GM06990 (cell line): ENCODE measurements at regions not wholly inside any gene's neighbourhood (a gene's known extent, or its start where the extent isn't known, plus 50 kb on each side); places are given as distances from the start of the nearest gene placed in this dataset.

Experiments used
- DNase-seq: peaks from one replicate; pipeline ENCODE4 v3.0.0-alpha.2; 2011; ENCODE audit not compliant: insufficient read length; ENCODE audit errors: extremely low read depth
- H3K27me3 ChIP-seq: replicated peaks from 2 replicates; pipeline ENCODE4 v1.6.0; 2011; ENCODE audit warnings: low read length; ENCODE audit not compliant: control insufficient read depth, insufficient read depth
- H3K36me3 ChIP-seq: 2 replicates; pipeline ENCODE4 v1.5.1; 2011; ENCODE audit warnings: low read length; ENCODE audit not compliant: control insufficient read depth, insufficient read depth
- H3K4me3 ChIP-seq: replicated peaks from 2 replicates; pipeline ENCODE4 v1.5.1; 2011; ENCODE audit warnings: low read depth, mild to moderate bottlenecking, control low read depth, low read length
- TF ChIP-seq, protein P1 (sequence below): IDR thresholded peaks from 2 replicates; pipeline ENCODE4 v1.5.1; 2011; ENCODE audit warnings: low read length, control low read depth, mild to moderate bottlenecking, inconsistent platforms; ENCODE audit not compliant: insufficient read depth, poor library complexity, severe bottlenecking

DNA sequence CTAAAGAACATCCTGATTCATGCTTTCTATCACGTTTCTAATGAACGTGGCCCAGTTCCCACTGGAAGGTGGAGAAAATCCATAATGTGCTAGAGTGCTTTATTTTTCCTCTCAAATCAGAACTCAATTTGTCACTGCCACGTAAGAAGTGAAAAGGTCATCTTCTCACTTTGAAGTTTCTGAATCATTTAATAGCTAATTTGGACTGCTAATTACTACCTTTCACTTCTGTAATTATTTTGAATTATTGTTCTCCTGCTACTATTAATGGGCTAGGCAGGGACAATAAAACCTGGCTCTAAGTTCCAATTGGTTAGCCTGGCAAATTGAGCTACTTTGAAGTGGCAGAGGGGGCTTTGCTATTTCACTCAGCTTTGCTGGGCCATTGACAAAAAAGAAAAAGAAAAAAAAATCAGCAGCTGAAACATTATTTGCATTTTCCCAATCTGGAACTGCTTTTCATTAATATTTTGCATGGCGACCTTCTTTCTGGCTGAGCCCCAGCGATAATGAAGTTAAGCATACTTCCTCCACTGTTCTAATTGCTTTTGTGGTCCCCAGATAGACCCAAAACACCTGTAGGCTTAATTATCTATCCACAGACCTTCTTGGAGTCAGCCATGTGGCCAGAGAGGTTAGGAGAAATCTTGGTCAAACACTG lies 264.2 kb downstream of the SEC23IP start:
- Histone ChIP-seq H3K4me3 (no peak overlapping the region), H3K27me3 (no peaks in the 10 kb centered on the region), H3K36me3 (no peaks in the 10 kb centered on the region)
- DNase-seq, result peak; percentile 26
- TF ChIP-seq, protein P1, sequence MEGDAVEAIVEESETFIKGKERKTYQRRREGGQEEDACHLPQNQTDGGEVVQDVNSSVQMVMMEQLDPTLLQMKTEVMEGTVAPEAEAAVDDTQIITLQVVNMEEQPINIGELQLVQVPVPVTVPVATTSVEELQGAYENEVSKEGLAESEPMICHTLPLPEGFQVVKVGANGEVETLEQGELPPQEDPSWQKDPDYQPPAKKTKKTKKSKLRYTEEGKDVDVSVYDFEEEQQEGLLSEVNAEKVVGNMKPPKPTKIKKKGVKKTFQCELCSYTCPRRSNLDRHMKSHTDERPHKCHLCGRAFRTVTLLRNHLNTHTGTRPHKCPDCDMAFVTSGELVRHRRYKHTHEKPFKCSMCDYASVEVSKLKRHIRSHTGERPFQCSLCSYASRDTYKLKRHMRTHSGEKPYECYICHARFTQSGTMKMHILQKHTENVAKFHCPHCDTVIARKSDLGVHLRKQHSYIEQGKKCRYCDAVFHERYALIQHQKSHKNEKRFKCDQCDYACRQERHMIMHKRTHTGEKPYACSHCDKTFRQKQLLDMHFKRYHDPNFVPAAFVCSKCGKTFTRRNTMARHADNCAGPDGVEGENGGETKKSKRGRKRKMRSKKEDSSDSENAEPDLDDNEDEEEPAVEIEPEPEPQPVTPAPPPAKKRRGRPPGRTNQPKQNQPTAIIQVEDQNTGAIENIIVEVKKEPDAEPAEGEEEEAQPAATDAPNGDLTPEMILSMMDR, result no peak

DNA sequence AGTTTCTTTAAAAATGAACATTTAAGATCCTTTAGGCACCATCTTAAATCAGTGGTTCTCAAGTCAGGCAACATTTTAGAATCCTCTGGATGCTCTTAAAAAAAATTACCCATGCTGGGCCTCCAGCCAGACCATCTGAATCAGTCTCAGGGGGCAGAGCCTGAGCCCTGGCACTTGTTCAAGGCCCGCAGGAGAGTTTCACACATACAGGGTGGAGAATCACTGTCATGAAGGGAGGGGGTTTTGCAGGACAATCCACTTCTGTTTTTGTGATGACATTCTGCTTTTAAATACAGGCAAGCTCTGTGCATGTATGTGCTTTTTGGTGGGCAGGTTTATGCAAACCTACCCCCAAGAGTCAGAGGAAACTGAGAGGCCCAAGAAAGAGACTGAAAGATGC lies 268.6 kb downstream of the SEC23IP start:
- TF ChIP-seq, protein P1, result no peak
- Histone ChIP-seq H3K27me3 (no peaks in the 10 kb centered on the region), H3K36me3 (no peaks in the 10 kb centered on the region), H3K4me3 (no peak overlapping the region)
- DNase-seq, result no peak

DNA sequence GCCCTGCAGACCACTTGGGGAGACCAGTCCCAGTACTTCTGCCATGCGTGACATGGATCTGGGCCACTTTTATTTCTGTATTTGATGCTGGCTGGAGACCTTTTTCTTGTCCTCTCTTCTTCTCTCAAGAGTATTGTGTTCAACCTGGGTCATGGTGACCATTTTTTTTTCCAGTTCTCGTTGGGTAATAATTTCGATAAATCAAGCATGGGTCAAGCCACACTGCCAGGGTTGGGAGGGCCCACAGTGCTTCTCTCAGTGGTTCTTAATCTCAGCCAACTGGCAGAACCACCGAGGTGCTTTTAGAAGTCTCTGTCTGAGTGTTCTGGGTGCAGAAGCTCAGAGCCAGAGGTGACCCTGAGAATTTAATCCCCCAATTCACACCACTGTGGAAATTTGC lies 269.9 kb downstream of the SEC23IP start:
- H3K36me3 ChIP-seq, result no peaks in the 10 kb centered on the region
- no peak overlapping the region for H3K4me3 ChIP-seq
- no peak for DNase-seq
- TF ChIP-seq, protein P1, result no peak
- H3K27me3 ChIP-seq, result no peaks in the 10 kb centered on the region

DNA sequence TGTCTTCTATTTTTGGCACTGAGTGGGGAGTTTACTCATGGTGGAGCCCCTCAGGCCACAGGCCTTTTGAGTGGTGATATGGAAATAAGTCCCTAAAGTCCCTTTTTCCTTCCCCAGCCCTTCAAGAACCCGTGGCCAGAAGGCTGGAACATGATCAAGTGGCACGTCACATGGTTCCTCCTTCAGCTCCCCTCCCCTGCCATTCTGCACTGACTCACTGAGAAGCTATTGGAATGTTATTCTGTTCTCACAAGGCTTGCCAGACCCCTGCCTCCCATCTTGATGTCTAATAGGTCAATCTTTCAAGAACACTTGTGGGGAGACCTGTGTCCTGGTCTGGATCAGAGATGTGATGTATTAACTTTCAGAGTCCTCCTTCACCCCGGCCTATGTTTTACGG lies 279.8 kb downstream of the SEC23IP start:
- TF ChIP-seq, protein P1, result no peak
- no peak overlapping the region for H3K4me3 ChIP-seq
- H3K27me3 ChIP-seq, result no peaks in the 10 kb centered on the region
- DNase-seq, result no peak
- no peaks in the 10 kb centered on the region for H3K36me3 ChIP-seq

DNA sequence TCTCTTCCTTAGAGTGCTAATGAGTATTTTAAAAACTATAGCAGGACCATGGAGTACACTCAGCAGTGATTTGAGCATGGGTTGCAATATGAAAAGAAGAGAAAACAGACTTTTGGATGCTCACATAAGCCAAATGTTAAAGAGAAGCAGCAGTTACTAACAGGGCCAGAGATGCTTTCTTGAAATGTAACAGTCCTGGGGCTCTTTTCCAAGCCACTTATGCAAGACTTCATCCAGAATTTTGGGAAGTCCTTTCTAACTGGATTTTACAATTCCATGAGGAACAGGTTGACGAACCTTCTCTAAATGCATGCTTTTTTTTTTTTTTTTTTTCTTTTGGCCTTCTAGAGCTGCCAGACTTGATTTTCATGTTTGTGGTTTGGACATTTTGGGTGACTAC lies 282.0 kb downstream of the SEC23IP start:
- Histone ChIP-seq H3K36me3 (no peaks in the 10 kb centered on the region), H3K27me3 (no peaks in the 10 kb centered on the region), H3K4me3 (no peak overlapping the region)
- no peak for DNase-seq
- TF ChIP-seq, protein P1, result no peak

DNA sequence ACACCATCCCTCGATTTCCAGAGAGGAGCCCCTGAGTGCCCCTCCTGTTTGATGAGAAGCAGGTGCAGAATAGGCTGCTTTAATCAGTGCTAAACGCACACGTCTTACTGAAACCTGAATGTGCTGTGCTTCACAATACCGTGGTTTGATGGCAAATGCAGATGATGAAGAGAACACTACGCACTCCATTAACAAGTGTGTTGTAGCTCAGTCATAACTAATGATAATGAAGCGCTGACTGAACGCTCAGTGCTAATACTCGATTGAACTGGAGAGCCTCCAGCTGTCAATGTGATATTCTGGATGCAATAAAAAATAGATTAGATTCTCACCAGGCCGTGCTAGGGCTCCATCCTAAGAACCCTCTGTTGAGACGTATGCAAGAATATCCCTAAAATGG lies 279.7 kb upstream of the PLPP4 start:
- Histone ChIP-seq H3K4me3 (no peak overlapping the region), H3K36me3 (no peaks in the 10 kb centered on the region), H3K27me3 (no peaks in the 10 kb centered on the region)
- DNase-seq, result no peak
- TF ChIP-seq, protein P1, result no peak
